ENCODE measurements at regions not wholly inside any gene's neighbourhood (a gene's known extent, or its start where the extent isn't known, plus 50 kb on each side); places are given as distances from the start of the nearest gene placed in this dataset.

- DNase-seq (ENCODE audit: low read depth, low spot score): no peak
These were observed 184.2 kb downstream of the EFNB2 start for GRCh38 chr13:106351251-106351650.

DNA sequence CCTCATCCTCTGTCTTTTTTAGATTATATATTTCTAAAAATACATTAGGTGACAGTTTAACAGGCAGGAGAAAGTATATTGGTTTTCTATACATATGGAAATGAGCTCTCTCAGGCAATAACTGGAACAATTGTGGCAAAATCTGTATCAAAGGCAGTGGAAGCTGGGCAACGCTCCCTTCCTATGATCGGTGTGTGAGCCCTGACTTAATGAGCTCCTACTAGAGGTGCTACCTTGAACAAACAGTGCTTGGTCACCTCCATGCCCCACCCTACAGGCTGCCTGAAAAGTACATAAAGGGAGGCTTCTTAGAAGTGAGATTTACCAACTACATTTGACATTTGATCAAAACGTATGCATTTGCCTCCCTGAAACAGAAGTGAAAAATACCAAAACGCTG lies 185.3 kb downstream of the EFNB2 start:
- no peak for DNase-seq (ENCODE audit: low read depth, low spot score)

DNA sequence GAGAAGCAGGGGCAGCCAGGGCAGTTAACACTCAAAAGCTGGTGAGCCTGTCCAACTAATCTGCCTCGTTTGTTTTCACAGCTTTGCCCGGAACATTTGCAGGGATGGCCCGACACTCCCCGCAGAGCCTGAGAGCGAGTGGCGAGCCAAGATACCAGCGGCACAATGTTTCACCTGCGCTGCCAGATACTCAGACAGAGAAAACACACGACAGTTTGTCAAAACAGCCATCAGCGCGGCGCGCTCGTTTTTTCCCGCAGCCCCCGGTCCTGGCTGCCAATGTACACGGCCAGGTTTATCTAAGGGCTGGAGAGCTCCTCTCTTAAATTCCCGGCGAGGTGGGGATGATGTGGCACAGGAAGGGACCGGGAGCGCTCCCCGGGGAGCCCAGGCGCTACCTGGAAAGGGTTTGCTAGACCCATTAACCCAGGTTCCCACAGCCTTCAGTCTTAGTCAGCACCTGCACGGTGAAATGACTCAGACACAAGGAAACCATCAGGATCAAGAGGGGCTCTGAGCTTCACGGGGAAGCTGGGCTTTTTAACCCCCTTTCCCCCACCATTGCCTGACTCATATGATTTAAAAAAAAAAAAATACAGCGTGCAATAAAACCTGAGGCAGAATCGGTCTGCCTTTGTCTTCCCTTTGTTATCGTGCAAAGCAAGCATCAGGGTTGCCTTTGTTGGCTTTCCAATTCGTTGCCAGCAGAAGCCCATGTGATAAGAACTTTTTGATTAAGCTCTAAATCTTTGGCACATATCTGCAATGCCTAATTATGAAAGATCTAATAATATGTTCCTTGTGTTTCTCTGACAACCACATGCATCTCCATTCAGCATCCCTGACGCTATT lies 186.2 kb downstream of the EFNB2 start:
- DNase-seq (ENCODE audit: low read depth, low spot score): peak; percentile 75

- peak; percentile 64 for DNase-seq (ENCODE audit: low read depth, low spot score)
These were observed 187.2 kb downstream of the EFNB2 start for GRCh38 chr13:106348075-106348840.

DNA sequence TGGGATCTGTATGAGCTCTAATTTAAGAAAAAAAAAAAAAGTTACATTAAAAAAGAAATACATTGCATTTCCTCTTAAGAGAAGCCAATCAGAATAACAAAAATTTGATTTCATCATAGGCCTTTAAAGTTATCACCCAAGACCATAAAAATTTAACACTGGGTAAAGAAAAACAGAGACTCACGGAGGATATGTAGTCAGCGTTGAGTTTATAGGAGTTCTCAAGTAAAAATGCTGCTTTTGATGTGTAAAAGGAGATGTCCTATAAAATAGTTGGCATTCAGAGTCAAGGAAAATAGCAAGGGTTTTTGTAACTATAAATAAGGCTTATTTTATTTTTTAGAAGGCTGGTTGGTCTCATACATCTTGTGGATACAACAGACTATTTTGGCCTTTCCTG lies 191.1 kb downstream of the EFNB2 start:
- no peak for DNase-seq (ENCODE audit: low read depth, low spot score)

- peak; percentile 58 for DNase-seq (ENCODE audit: low read depth, low spot score)
These were observed 191.6 kb downstream of the EFNB2 start for GRCh38 chr13:106343836-106344235.

DNA sequence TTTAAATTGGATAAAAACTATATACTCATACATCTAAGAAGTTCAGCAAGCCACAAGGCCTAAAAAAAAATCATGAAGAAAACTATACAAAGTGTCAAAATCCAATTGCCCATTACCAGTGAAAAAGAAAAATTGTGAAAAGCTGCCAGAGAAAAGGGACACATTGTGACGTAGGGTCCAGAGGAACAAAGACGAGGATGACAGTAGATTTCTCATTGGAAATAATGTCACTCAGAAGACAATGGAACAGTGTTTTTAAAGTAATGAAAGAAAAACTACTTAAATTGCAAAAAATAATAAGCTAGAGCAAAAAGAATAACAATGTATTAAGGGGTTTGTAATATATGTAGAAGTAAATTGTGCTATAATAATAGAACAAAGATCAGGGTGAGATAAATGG lies 195.2 kb downstream of the EFNB2 start:
- no peak for DNase-seq (ENCODE audit: low read depth, low spot score)

DNA sequence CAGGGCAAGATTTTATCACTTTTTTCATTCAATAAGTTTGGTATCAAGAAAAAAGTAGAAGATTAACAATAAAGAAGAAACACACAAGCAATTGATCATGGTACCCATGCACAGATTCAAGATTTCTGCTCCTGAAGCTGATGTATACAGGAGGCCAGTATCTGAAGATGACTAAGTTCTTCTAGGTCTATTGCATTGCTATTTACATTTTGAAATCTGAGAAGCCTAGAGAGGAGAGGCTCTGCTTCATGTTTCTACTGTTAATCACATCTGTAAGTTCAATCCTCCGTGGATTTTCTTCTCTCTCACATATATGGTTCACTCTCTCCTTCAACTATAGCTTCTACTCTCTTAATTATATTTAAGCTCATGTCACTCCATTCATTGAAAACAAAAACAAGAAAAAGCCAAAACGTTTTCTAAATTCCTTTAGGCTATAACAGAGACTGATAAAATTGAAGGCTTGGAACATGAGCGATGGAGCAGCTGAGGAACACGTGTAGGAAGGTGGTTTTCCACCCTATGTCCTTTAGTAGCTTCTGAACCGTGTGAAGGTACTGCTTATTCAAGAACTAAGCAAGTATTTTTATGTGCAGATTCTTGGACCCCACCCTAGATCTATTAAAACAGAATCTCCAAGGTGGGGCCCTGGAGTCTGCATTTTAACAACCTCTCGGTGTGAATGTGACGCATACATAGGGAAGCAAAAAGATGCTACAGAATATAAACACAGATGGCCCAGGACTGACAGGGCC lies 198.2 kb downstream of the EFNB2 start:
- no peak for DNase-seq (ENCODE audit: low read depth, low spot score)

DNA sequence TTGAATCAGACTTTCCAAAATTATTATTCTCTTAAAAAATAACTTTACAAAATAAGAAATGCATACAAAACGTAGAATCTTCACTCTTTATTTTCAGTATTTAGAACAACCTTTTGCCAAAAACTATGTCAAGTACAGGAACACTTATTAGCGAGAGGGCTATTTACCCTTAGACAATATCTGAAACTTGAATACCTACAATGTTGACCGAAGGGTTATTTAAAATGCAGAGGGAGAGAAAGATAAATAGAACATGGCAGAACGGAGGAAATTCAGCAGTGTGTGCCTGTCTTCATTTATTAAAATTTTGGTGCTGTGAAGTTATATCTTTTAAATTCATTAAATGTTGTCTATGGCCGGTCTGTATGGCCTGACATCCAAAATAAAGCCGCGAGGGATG lies 198.8 kb downstream of the EFNB2 start:
- DNase-seq (ENCODE audit: low read depth, low spot score): no peak

- no peak for DNase-seq (ENCODE audit: low read depth, low spot score)
These were observed 202.8 kb downstream of the EFNB2 start for GRCh38 chr13:106332621-106333020.

DNA sequence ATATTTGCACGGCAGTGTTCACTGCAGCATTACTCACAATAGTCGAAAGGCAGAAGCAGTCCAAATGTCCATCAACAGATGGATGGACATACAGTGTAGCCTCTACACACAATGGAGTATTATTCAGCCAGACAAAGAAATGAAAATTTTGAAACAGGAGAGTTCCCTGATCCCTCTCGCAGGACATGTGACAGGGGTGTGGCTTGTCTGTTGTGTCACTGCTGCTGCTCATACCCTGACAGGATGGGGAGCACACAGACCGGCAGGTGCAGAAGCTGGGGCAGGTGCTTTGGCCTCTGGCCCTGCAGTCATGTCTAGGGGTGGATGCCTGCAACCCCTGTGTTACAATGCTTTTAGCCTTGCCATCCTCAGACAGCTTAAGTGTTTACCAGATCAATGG lies 204.3 kb downstream of the EFNB2 start:
- DNase-seq (ENCODE audit: low read depth, low spot score): no peak

- peak; percentile 34 for DNase-seq (ENCODE audit: low read depth, low spot score)
These were observed 205.5 kb downstream of the EFNB2 start for GRCh38 chr13:106329941-106330340.

DNA sequence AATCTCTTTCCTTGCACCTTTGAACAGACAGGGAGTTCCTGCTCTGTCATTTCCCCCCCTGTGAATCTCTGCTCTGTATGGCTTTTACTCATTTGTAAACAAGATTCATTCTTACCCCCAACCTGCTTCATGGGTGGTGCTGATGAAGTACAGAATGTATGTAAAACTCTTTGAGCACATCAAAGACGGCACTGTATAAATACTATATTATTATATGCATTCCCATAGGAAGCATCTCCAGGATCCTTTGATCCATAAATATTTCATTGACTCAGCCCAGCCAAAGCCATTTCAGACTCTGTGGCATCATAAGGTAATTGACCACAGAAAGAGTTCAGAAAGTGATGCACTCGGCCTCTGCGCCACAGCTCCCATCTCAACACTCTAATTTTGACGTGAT lies 208.7 kb downstream of the EFNB2 start:
- DNase-seq (ENCODE audit: low read depth, low spot score): no peak

DNA sequence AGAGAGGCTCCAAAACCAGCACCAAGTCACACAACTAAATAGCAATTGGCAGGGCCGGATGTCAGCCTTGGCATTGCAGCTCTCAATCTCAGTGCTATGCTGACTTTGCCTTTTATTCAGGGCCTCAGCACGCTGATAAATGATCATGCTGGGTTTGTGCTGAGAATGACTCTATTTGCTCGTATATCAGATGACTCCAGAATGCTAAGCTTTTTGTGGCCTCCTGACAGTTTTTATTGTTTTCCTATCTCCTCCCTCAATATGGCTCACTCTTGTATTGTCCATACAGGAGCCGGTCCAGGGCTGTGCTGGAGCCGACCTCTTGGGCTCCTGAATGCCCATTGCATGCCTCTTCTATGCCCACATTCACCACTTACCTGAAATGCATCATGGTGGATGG lies 211.0 kb downstream of the EFNB2 start:
- no peak for DNase-seq (ENCODE audit: low read depth, low spot score)

DNA sequence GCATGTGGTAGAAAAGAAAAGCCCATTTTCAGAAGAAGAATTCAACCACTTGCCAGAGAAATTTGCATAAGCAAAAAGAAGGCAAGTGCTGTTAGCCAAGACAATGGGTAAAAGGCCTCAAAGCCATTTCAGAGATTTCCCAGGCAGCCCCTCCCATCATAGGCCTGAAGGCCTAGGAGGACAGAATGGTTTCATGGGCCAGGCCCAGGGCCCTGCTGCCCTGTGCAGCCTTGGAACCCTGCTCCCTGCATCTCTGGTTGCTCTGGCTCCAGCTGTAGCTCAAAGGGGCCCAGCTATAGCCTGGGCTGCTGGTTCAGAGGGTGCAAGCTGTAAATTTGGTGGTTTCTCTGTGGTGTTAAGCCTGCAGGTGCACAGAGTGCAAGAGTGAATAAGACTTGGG lies 212.8 kb downstream of the EFNB2 start:
- no peak for DNase-seq (ENCODE audit: low read depth, low spot score)

DNA sequence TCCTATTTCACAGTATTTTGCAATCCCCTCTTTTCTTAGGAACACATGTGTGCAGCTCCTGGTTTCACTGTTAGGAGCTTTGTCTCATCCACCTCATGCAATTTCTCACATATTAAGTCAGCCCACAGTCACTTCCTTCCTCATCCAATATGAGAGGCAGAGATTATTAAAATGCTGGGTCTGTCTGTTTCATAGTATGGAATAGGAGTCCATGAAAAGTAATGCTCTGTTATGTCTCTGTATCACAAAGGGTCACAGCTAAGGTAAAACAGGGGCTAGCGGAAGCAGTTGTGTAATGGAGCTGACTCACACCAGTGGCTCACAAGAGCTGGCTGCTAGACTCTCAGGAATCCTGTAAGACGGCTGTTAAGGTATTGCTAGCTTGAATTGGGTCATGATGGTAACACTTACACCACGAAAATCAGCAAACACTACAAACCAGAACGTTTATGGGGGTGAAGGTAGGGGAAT lies 216.5 kb downstream of the EFNB2 start:
- DNase-seq (ENCODE audit: low read depth, low spot score): peak; percentile 15

DNA sequence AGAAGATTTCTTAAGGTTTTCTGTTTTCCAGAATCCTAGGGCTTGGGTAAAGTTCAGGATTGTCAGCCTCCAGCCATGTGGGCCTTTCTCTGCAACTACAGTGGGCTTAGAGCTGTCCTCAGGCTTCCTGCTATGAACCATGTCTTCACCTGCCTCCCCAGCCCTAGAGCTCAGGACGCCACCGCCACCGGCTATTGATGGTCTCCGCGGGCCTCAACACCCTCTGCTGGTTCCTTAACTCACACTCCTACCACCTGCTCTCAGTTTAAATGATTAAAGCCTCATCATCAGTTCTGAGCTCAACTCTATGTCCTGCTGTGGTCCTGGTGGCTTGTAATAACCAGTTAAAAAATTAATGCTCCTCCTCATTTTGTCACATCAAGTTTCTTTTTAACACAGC lies 221.0 kb downstream of the EFNB2 start:
- peak; percentile 47 for DNase-seq (ENCODE audit: low read depth, low spot score)

DNA sequence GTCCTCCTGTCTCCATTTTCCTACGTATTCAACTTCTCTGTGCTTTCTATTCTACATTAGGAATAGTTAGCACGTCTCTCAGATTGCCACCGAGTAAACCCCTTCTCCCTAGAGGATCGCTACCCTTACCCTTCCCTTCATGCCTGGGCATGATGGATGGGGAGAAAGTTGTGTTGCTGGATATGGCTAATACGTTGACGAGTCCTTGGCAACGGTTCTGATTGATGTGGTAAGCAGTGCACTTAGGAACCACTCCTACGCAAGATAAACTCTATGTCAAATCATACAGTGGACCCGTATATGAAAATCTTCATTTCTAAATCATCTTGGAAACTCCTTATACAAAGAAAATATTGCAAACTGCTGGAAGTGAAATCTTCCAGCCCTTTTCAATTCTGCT lies 224.5 kb downstream of the EFNB2 start:
- DNase-seq (ENCODE audit: low read depth, low spot score): no peak

DNA sequence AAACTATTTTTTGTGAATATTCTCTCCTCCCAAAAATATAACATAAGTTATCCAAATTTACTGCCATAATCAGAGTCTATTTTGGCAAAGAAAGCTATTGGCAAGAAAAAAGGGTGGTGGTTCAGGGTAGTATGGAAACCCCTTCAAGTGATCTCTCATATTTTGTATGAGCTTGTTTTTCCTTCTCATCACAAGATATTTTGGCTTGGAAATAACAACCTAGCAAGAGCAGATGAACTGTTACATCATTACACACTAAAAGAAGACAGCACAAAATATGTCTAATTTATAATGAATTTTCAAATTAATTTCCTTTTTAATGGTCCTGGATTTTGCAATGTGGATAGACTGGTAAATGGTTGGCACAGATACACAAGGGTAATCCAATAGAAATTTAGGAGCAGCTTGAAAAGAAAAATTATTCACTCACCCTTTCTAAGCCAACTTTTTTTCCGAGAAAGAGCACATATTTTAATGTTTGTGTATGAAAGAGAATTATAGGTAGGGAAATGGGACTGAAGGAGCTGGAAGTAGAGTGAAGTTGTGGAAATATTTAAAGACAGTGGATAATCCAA lies 225.1 kb downstream of the EFNB2 start:
- no peak for DNase-seq (ENCODE audit: low read depth, low spot score)

DNA sequence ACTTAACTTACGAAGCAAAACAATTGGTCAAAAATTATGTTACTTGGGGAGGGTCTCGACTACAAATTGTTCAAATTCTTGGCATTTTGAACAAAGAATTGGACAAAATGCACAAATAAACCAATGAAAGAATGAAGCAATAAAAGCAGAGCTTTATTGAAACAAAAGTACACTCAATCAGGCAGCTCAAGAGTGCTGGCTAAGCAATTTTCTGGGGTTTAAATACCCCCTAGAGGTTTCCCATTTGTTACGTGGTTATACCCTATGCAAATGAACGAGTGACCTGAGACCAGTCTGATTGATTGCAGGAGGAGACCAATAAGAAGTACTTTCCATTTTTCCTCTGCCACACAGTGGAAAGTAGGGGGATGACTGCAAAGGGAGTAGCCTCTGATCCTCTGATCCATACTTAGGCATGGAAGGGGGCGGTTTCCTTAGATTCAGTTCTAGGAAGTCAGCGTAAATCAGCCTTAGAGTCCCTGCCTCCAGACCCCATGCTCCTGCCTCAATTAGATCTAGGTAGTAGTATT lies 228.6 kb downstream of the EFNB2 start:
- no peak for DNase-seq (ENCODE audit: low read depth, low spot score)

- DNase-seq (ENCODE audit: low read depth, low spot score): no peak
These were observed 232.6 kb downstream of the EFNB2 start for GRCh38 chr13:106302843-106303242.

- no peak for DNase-seq (ENCODE audit: low read depth, low spot score)
These were observed 233.5 kb downstream of the EFNB2 start for GRCh38 chr13:106302011-106302410.

Data from ELF-1 (cell line).